GM12892 (cell line): ENCODE measurements at regions not wholly inside any gene's neighbourhood (a gene's known extent, or its start where the extent isn't known, plus 50 kb on each side); places are given as distances from the start of the nearest gene placed in this dataset.

ENCODE experiments used
- POLR2A ChIP-seq: IDR thresholded peaks from 2 replicates; pipeline ENCODE4 v1.6.1; 2011; ENCODE audit warnings: low read depth, low read length, control low read depth
- POLR2AphosphoS5 ChIP-seq: IDR thresholded peaks from 2 replicates; pipeline ENCODE4 v1.6.1; 2011; ENCODE audit warnings: low read depth, low read length, control low read depth
- TAF1 ChIP-seq: IDR thresholded peaks from 2 replicates; pipeline ENCODE4 v1.6.1; 2011; ENCODE audit warnings: low read depth, mild to moderate bottlenecking, control low read depth, low read length, borderline replicate concordance

DNA sequence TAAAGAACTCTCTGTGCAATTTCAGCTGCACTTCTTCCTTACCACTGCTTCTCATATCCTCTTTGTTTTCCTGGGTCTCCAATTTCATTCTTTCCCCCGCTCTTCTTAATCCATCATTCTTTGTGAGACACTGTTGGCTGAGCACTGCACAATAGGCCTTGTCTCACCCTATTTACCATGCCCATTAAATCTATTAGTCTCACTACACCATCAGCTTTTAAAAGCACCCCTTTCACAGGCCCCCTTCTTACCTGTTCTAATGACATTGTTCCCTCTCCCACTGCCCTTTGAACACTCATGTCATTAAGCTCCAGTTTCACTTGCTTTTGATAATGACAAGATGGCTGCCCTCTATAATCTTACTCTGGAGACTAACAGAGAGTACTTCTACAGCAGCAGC, 404.1 kb upstream of the ACVR2A start:
- TF ChIP-seq POLR2AphosphoS5 = no peak
- TF ChIP-seq POLR2A = no peak
- TF ChIP-seq TAF1 = no peak
